ENCODE measurements at regions not wholly inside any gene's neighbourhood (a gene's known extent, or its start where the extent isn't known, plus 50 kb on each side); places are given as distances from the start of the nearest gene placed in this dataset.

DNA sequence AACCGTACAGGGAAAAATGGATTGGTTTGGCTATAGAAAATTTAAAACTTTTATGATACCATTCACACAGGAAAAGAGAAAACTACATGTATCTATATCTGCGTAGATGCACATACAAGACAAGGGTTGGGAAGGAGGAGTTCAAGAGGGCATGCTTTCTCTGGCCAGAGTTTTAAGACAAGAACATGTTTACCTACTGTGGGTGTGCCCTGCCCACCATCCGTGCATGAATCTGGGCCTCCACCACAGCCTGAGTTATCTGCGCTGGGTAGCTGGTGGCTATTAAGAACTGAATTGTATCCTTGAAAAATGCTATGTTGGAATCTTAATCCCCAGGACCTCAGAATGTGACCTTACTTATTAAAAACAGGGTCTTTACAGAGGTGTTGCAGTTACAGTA, 151.6 kb downstream of the AASDH start:
- TF ChIP-seq, protein P1, sequence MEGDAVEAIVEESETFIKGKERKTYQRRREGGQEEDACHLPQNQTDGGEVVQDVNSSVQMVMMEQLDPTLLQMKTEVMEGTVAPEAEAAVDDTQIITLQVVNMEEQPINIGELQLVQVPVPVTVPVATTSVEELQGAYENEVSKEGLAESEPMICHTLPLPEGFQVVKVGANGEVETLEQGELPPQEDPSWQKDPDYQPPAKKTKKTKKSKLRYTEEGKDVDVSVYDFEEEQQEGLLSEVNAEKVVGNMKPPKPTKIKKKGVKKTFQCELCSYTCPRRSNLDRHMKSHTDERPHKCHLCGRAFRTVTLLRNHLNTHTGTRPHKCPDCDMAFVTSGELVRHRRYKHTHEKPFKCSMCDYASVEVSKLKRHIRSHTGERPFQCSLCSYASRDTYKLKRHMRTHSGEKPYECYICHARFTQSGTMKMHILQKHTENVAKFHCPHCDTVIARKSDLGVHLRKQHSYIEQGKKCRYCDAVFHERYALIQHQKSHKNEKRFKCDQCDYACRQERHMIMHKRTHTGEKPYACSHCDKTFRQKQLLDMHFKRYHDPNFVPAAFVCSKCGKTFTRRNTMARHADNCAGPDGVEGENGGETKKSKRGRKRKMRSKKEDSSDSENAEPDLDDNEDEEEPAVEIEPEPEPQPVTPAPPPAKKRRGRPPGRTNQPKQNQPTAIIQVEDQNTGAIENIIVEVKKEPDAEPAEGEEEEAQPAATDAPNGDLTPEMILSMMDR (IDR thresholded peaks at IDR 0.05; ENCODE audit: insufficient read depth, low read length): no peak
- DNase-seq (ENCODE audit: low read depth): no peak
- H3K4me3 ChIP-seq (ENCODE audit: low read depth, low read length): no peak overlapping the region

DNA sequence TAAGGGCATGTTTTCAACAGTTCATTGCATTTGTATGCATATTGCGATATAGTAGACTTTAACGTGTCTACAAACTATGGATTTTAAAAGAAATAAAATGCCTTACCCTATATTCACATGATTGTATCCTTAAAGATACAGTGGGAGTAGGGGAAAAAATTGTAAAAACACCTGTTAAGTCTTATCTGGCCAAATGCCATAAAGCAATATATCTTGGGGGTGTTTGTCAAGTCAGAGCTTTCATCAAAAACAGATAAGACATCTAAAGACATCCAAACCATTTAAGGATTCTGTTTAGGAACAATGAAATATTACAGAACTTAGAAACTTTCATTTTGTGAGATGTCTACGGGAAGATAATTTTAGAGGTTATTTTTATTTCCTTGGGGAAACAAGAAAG, 152.3 kb downstream of the AASDH start:
- no peak overlapping the region for H3K4me3 ChIP-seq (ENCODE audit: low read depth, low read length)
- TF ChIP-seq, protein P1 (IDR thresholded peaks at IDR 0.05; ENCODE audit: insufficient read depth, low read length): no peak
- no peak for DNase-seq (ENCODE audit: low read depth)

DNA sequence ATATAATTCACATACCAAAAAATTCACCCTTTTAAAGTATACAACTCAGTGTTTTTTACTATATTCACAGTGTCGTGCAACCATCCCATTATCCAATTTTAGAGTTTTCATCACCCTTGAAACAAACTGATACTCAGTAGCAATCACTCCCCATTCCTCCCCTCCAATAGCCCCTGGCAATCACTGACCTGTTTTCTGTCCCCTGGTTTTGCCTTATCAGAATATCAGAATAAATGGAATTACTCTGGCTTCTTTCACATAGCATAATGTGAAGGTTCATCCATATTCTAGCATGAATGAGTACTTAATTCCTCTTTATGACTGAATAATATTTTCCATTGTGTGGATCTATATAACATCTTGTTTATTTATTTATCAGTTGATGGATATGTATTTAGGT, 153.2 kb downstream of the AASDH start:
- no peak for DNase-seq (ENCODE audit: low read depth)
- H3K4me3 ChIP-seq (ENCODE audit: low read depth, low read length): no peak overlapping the region
- TF ChIP-seq, protein P1 (IDR thresholded peaks at IDR 0.05; ENCODE audit: insufficient read depth, low read length): no peak

DNA sequence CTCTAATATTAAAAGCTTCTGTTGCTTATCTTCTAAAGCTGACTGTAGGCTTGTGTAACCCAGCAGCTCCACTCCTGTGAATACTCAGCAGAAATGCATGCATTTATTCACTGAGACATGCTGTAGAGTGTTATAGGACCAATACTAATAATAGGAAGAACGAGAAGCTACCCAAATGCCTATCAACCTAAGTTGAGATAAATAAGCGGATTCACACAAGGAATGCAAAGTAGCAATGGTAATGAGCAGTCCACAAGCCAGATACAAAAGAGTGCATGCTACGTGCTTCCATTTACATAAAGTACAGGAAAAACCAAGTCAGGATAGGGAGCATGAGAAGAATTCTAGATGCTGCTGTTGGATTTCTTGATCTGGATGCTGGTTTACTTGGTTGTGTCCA, 155.9 kb downstream of the AASDH start:
- DNase-seq (ENCODE audit: low read depth): no peak
- TF ChIP-seq, protein P1 (IDR thresholded peaks at IDR 0.05; ENCODE audit: insufficient read depth, low read length): no peak
- no peak overlapping the region for H3K4me3 ChIP-seq (ENCODE audit: low read depth, low read length)

DNA sequence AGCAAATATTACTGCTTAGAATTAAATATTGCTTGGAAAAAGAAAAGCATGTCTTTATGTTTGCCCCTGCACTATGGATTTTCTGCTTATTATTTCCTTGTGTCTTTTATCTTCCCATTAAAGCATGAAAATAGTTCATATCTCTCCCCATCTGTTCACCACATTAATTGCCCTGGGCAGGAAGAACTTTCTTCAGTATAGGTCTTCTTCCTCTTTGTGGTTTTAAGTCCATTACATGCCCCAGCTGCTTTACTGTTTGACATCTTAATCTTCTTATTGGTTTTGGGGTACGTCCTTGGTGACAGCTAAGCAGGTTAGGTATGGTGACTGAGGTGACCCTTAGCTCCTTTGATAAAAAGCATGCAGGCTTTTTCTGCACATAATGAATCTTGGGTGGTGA, 157.3 kb downstream of the AASDH start:
- DNase-seq (ENCODE audit: low read depth): no peak
- TF ChIP-seq, protein P1 (IDR thresholded peaks at IDR 0.05; ENCODE audit: insufficient read depth, low read length): no peak

DNA sequence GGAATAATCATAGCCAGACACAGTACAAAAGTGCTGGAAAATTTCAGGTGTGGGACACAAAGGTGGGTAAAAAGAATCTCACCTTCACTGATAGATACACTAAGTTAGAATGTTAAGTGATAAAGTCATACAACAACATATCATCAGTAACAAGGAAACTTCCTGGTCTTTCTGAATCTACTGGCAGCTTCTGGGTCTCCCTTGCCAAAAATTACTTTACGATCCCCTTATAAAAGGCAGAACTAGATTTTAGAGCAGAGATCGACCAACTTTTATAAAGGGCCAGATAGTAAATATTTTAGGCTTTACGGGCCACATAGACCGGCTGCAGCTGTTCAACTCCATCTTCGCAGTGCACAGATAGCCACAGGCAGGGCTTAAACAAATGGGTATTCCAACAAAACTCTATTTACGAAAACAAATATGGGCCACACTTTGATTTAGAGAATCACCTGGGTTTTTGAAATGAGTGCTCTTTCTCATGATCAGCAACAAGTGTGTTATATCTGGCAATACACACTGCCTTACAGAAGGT, 159.9 kb downstream of the AASDH start:
- TF ChIP-seq, protein P1 (IDR thresholded peaks at IDR 0.05; ENCODE audit: insufficient read depth, low read length): no peak
- DNase-seq (ENCODE audit: low read depth): no peak
- H3K4me3 ChIP-seq (ENCODE audit: low read depth, low read length): no peak overlapping the region

More for the DNA sequence above, 157.3 kb downstream of the AASDH start:
- H3K4me3 ChIP-seq (ENCODE audit: low read depth, low read length): no peak overlapping the region

DNA sequence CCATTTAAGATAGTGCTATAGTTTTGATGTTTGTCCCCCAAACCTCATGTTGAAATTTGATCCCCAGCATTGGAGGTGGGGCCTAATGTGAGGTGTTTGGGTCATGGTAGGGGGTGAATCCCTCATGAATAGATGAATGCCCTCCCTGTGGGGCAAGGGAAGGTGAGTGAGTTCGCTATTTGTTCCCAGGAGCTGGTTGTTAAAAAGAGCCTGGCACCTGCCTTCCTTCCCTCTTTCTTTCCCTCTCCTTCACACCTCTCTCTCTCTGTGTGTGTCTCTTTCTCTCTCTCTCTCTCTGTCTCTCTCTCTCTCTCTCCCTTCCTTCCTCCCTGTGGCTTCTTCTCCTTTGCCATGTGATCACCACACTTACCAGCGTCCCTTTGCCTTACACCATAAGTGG, 160.7 kb downstream of the AASDH start:
- no peak overlapping the region for H3K4me3 ChIP-seq (ENCODE audit: low read depth, low read length)
- TF ChIP-seq, protein P1 (IDR thresholded peaks at IDR 0.05; ENCODE audit: insufficient read depth, low read length): no peak
- DNase-seq (ENCODE audit: low read depth): no peak

Data from fibroblast of the aortic adventitia (primary cell).